Prostate gland (tissue), 2 donors: ENCODE measurements at regions not wholly inside any gene's neighbourhood (a gene's known extent, or its start where the extent isn't known, plus 50 kb on each side); places are given as distances from the start of the nearest gene placed in this dataset.

ENCODE experiments used
- POLR2AphosphoS5 ChIP-seq: sonication (generic); formaldehyde crosslinking; IDR thresholded peaks from one replicate; pipeline ENCODE4 v1.6.1; 2017; ENCODE audit warnings: antibody characterized with exemption
- TF ChIP-seq, protein P1 (sequence below), 4 experiments: fragments of 200-600 bp in 2 of 4; fragments of 450-650 bp in 2 of 4; sonication (generic) in 2 of 4; IDR thresholded peaks; 1 replicate in 3 of 4; 2 replicates in 1 of 4; pipeline ENCODE4 v1.5.1; 2016 to 2019; ENCODE audit warnings: antibody characterized with exemption in 4 of 4, mild to moderate bottlenecking in 2 of 4, moderate library complexity in 2 of 4

DNA sequence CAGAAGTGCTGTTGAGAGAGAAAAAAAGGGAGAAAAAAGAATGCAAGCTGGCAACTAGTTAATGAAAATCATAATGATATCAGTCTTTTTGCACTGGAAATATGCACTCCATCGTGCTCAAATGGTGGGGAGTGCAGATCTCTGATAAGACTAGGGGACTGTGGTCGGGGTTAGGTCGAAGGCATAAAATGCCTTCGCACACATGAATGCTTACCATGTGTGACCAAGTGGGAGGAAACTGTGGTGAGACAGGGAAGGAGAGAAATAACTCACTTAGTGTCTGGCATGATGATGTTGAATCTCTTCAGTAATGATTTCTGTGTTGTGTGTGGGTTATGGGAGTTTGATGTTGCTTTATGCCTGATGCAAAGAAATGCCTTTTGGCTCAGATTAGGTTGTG is 358.9 kb downstream of the FBXO8 start:
- TF ChIP-seq, protein P1, sequence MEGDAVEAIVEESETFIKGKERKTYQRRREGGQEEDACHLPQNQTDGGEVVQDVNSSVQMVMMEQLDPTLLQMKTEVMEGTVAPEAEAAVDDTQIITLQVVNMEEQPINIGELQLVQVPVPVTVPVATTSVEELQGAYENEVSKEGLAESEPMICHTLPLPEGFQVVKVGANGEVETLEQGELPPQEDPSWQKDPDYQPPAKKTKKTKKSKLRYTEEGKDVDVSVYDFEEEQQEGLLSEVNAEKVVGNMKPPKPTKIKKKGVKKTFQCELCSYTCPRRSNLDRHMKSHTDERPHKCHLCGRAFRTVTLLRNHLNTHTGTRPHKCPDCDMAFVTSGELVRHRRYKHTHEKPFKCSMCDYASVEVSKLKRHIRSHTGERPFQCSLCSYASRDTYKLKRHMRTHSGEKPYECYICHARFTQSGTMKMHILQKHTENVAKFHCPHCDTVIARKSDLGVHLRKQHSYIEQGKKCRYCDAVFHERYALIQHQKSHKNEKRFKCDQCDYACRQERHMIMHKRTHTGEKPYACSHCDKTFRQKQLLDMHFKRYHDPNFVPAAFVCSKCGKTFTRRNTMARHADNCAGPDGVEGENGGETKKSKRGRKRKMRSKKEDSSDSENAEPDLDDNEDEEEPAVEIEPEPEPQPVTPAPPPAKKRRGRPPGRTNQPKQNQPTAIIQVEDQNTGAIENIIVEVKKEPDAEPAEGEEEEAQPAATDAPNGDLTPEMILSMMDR (IDR thresholded peaks at IDR 0.05), result no peak
- no peak for TF ChIP-seq POLR2AphosphoS5
